Thyroid gland (tissue), 4 donors: ENCODE measurements at regions not wholly inside any gene's neighbourhood (a gene's known extent, or its start where the extent isn't known, plus 50 kb on each side); places are given as distances from the start of the nearest gene placed in this dataset.

ENCODE experiments used
- POLR2A ChIP-seq, 2 donors: fragments of 450-650 bp; IDR thresholded peaks; one replicate each; pipeline ENCODE4 v1.6.1; 2017; ENCODE audit warnings: antibody characterized with exemption in 2 of 2, mild to moderate bottlenecking in 2 of 2, moderate library complexity in 1 of 2
- TF ChIP-seq, protein P1 (sequence below), 6 experiments: fragments of 200-600 bp in 3 of 6; fragments of 450-650 bp in 3 of 6; sonication (generic) in 3 of 6; IDR thresholded peaks; one replicate each; pipeline ENCODE4 v1.5.1; 2016 to 2019; ENCODE audit warnings: antibody characterized with exemption in 6 of 6, mild to moderate bottlenecking in 2 of 6, inconsistent platforms in 1 of 6, moderate library complexity in 1 of 6

DNA sequence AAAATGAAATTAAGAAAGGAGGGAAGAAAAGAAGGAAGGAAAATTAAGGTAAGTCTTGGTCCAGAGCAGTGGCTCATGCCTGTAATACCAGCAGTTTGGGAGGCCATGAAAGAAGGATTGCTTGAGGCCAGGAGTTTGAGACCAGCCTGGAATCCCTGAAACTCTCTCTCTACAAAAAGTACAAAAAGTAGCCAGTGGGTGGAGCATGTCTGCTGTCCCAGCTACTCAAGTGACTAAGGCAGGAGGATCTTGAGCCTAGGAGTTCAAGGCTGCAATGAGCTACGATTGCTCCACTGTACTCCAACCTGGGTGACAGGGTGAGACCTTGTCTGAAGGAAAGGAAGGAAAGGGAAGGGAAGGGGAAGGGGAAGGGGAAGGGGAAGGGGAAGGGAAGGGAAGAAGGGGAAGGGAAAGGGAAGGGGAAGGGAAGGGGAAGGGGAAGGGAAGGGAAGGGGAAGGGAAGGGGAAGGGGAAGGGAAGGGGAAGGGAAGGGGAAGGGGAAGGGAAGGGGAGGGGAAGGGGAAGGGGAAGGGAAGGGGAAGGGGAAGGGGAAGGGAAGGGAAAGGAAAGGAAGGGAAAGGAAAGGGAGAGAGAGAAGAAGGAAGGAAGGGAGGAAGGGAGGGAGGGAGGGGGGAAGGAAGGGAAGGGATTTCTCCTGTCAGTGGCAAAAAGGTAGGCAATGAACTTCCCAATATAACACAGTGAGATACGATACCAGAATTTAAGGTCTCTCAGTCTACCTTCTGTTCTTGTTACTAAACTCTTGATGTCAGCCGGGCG, 412.8 kb downstream of the CMPK2 start:
- TF ChIP-seq, protein P1, sequence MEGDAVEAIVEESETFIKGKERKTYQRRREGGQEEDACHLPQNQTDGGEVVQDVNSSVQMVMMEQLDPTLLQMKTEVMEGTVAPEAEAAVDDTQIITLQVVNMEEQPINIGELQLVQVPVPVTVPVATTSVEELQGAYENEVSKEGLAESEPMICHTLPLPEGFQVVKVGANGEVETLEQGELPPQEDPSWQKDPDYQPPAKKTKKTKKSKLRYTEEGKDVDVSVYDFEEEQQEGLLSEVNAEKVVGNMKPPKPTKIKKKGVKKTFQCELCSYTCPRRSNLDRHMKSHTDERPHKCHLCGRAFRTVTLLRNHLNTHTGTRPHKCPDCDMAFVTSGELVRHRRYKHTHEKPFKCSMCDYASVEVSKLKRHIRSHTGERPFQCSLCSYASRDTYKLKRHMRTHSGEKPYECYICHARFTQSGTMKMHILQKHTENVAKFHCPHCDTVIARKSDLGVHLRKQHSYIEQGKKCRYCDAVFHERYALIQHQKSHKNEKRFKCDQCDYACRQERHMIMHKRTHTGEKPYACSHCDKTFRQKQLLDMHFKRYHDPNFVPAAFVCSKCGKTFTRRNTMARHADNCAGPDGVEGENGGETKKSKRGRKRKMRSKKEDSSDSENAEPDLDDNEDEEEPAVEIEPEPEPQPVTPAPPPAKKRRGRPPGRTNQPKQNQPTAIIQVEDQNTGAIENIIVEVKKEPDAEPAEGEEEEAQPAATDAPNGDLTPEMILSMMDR (IDR thresholded peaks at IDR 0.05), result no peak
- TF ChIP-seq POLR2A (IDR thresholded peaks at IDR 0.05), result no peak
